ENCODE measurements at regions not wholly inside any gene's neighbourhood (a gene's known extent, or its start where the extent isn't known, plus 50 kb on each side); places are given as distances from the start of the nearest gene placed in this dataset.

DNA sequence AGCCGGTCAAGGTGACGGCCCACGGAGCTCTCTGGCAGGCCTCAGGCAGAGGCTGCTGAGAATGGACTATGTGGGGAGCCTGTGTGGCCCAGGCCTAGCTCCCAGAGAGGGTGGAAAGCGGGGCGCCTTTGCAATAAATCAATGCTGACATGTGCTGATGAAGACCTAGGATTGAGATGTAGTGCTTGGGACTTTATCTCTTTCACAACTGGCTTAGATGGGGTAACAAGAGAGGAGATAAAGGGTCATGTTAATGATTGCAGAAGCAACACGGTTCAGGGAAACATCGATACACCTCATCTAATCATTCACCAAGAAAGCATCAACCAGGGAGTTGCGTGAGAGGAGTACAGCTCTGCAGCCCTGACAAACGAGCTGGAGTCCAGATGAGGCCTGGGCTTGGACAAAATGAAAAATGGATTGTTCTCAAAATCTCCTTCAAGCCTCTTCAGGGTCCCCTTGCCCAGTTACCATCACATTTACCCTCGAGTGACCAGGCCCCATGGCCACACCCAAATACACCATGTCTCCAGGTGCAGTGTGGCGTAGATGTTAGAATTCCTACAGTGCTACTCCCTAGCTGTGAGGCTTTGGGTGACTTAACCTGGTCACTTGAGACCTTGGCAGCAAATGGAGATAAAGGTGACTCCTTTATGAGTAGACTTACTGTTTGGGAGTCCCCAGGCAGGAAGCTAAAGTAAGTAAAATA, 146.4 kb upstream of the LIPC start:
- no peak for DNase-seq
- Histone ChIP-seq H3K27me3 (0 out of 2 replicates have a peak, but pooled peaks cover 2% of the 10 kb centered on the region), H3K4me3 (no peak overlapping the region), H3K36me3 (no peaks in the 10 kb centered on the region), H3K9me3 (no peaks in the 10 kb centered on the region)

DNA sequence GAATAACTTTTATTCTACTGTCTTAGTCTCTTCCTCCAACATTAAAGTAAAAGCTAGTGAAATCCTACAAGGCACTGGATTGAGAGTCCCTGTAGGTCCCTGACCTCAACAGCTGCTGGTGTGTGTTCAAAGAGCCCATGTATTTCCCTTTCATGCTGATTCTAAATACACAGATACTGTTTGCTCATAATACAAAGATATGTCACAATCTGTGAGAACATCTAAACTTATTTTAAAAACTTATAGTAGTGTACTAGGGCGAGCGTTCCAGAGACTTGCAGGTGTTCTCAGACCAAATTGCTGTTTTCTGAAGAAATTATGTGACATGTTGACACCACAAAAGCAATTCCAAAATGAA, 145.9 kb upstream of the LIPC start:
- Histone ChIP-seq H3K27me3 (0 out of 2 replicates have a peak, but pooled peaks cover under 1% of the 10 kb centered on the region), H3K9me3 (no peaks in the 10 kb centered on the region), H3K36me3 (no peaks in the 10 kb centered on the region), H3K4me3 (no peak overlapping the region)
- no peak for DNase-seq

DNA sequence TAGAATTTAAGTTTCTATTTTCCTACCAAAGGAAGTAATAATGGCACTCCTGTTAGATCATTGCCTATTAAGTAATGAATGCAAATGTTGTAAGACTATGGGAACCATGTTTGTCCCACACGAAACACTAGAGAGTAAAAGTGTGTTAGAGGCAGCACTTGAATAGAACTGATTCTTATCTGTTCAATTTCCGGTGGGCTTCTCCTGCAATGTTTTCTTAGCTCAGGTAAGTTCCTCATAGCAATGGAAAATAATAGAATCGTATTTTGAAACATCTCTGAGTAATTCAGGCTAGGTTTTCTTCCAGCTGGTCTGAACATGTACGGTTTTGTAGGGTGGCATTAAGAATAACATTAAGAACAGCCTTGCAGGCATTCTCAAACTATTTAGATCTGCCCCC, 145.3 kb upstream of the LIPC start:
- no peak for DNase-seq

GRCh38 chr15:58287891-58288290, 143.9 kb upstream of the LIPC start:
- H3K4me3 ChIP-seq = no peak overlapping the region
- no peaks in the 10 kb centered on the region for H3K27me3 ChIP-seq
- H3K36me3 ChIP-seq = no peaks in the 10 kb centered on the region
- H3K9me3 ChIP-seq = no peaks in the 10 kb centered on the region
- DNase-seq = no peak

More for the DNA sequence above, 145.3 kb upstream of the LIPC start:
- Histone ChIP-seq H3K9me3 (no peaks in the 10 kb centered on the region), H3K27me3 (no peaks in the 10 kb centered on the region), H3K4me3 (no peak overlapping the region), H3K36me3 (no peaks in the 10 kb centered on the region)

- DNase-seq = no peak
- Histone ChIP-seq H3K27me3 (no peaks in the 10 kb centered on the region), H3K36me3 (no peaks in the 10 kb centered on the region), H3K4me3 (no peak overlapping the region), H3K9me3 (no peaks in the 10 kb centered on the region)
Observed at GRCh38 chr15:58288592-58288991, 143.2 kb upstream of the LIPC start.

DNA sequence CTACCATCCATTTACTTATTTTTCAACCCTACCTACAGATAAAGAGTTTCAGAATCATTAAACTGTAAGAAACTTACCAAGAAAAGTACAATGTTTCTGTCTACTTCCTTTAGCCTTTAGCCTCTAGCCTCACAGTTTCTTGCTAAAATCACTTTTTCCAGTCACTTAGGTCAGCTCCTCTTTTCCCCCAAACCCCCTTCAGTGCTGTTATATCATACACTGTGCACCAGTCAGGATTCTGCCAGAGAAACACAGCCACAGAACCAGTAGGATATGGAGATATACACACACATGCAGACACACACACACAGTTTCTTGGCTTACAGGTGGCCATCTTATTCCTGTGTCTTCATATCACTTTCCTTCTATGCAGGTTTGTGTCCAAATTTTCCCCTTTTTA, 139.9 kb upstream of the LIPC start:
- H3K27me3 ChIP-seq = no peaks in the 10 kb centered on the region
- H3K36me3 ChIP-seq = no peaks in the 10 kb centered on the region
- H3K4me3 ChIP-seq = no peak overlapping the region
- H3K9me3 ChIP-seq = peaks cover 12% of the 10 kb centered on the region
- no peak for DNase-seq

GRCh38 chr15:58292751-58293175, 139.0 kb upstream of the LIPC start:
- Histone ChIP-seq H3K36me3 (no peaks in the 10 kb centered on the region), H3K9me3 (peaks cover 16% of the 10 kb centered on the region), H3K27me3 (no peaks in the 10 kb centered on the region), H3K4me3 (no peak overlapping the region)
- DNase-seq = no peak

DNA sequence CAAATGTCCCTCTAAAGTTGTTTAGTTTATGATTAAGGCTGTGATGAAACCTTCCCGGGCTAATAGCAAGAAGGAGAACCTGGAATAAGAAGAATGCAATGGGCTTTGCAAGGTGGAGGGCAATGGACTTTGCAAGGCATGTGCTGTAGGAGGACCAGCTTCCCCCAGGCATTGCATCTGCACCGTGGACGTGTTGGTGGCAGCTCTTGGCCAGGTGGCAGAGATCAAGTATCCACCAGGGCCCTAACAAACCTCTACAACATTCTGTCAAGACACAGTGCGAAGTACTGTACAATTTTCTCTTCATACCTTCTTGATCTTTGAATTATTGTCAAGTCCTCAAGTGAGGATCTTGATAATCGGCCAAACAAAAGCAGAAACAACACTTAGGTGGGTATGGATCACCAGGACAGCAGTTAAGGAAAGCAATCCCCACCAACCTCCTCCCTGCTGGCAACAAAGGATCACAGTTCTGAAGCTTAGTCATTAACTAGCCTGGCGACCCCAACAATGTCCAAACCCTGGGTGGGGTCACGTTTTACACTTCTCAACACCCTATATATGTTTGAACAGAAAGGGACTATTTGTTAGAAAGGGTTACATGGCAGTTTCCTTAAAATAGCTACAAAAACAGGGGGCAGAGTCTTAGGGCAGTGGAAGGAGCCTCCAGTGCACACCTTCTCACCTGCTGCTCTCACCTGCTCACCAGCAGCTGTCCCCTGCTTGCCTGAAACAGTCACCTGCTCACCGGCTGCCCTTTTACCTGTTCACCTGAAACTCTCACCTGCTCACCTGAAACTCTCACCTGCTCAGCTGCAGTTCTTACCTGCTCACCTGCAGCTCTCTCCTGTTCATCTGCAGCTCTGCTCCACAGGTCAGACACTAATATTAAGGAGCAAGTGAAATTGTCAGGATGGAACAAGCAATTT, 137.9 kb upstream of the LIPC start:
- DNase-seq = no peak
- no peak overlapping the region for H3K4me3 ChIP-seq
- H3K36me3 ChIP-seq = no peaks in the 10 kb centered on the region
- peaks cover 16% of the 10 kb centered on the region for H3K9me3 ChIP-seq
- H3K27me3 ChIP-seq = no peaks in the 10 kb centered on the region

DNA sequence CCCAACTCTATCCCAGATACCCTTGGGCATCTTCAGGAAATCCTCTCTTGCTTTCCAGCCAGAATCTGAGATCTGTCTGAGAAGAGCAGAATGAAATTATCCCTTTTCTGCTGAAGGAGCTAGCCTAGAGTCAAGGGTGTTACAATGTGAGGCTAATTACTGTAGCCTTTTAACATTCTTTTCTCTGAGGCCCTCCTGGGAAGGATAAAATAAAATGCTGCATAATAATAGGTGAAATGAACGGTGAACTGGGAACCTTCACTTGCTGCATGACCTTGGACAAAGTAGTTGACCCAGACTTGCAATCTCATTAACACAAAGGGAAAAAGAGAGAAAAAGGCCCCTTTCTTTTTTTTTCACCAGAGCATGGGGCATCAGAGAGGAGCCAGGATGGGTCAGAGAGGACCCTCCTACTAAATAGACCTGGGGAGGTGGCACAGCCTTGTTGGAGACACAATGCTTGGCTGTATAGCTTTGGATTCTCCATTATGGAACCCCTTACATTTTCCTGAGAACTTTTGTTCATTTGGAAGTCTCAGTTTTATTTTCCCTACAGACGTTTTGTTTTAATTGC, 137.0 kb upstream of the LIPC start:
- DNase-seq = no peak
- no peaks in the 10 kb centered on the region for H3K27me3 ChIP-seq
- H3K4me3 ChIP-seq = no peak overlapping the region
- H3K9me3 ChIP-seq = peaks cover 16% of the 10 kb centered on the region
- H3K36me3 ChIP-seq = no peaks in the 10 kb centered on the region

DNA sequence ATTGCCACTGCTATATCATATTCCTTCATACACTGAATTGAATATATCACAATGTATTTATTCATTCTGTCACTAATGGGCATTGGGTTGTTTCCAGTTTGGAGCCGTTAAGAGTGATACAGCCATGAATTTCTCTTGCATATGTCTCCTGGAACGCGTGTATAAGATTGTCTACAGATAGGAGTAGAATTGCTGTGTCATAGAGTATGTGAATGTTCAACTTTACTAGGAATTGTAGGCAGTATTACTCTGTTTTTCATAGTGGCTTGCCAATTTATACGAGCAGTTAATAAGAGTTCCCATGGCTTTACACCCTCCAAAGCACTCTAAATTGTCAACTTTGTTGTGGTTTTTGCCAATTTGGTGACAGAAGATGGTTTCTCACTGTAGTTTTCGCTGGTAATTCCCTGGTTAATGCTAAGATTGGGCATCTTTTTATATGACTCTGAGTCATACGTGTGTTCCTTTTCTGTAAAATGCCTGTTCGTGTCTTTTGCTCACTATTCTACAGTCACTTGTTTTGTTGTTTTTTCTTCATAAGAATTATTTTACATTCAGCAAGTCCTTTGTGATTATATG, 136.1 kb upstream of the LIPC start:
- Histone ChIP-seq H3K9me3 (peaks cover 16% of the 10 kb centered on the region), H3K36me3 (no peaks in the 10 kb centered on the region), H3K27me3 (no peaks in the 10 kb centered on the region), H3K4me3 (no peak overlapping the region)
- no peak for DNase-seq

DNA sequence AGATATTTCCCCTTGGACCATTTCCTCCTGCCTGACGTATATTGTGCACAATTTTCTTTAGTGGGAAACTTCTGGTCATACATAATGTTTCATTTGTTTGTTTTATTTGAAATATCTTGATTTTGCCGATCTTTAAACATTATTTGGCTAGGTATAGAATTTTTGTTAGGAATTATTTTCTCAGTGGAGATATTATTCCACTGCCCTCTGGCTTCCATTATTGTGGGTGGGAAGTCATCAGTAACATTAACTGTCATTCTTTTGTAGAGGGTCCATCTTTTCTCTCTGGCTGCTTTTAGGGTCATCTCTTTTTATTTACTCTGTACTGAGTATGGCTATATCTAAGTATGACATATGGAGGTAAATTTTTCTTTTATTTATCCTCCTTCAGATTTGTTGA, 135.5 kb upstream of the LIPC start:
- no peak for DNase-seq
- H3K36me3 ChIP-seq = no peaks in the 10 kb centered on the region
- no peak overlapping the region for H3K4me3 ChIP-seq
- H3K9me3 ChIP-seq = peaks cover 16% of the 10 kb centered on the region
- no peaks in the 10 kb centered on the region for H3K27me3 ChIP-seq

DNA sequence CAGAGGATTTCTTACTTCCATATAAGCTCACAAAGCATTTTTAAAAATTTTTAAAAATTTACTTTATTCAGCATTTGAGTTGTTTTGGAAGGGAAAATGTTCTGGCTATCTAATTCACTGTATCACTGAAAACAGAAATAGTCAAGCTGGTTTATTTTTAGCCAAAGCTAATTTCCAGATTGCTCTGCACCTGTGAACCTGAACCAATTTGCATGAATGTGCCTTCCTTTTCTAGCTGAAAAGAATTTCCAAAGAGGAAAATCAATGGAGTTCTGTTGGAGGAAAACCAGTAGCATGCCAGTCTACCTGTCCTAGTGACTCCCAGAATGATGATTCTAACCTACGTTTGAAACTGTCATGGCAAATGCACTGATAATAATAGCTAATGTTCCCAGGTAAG, 134.2 kb upstream of the LIPC start:
- DNase-seq = no peak
- Histone ChIP-seq H3K27me3 (no peaks in the 10 kb centered on the region), H3K36me3 (no peaks in the 10 kb centered on the region), H3K9me3 (peaks cover 16% of the 10 kb centered on the region), H3K4me3 (no peak overlapping the region)

DNA sequence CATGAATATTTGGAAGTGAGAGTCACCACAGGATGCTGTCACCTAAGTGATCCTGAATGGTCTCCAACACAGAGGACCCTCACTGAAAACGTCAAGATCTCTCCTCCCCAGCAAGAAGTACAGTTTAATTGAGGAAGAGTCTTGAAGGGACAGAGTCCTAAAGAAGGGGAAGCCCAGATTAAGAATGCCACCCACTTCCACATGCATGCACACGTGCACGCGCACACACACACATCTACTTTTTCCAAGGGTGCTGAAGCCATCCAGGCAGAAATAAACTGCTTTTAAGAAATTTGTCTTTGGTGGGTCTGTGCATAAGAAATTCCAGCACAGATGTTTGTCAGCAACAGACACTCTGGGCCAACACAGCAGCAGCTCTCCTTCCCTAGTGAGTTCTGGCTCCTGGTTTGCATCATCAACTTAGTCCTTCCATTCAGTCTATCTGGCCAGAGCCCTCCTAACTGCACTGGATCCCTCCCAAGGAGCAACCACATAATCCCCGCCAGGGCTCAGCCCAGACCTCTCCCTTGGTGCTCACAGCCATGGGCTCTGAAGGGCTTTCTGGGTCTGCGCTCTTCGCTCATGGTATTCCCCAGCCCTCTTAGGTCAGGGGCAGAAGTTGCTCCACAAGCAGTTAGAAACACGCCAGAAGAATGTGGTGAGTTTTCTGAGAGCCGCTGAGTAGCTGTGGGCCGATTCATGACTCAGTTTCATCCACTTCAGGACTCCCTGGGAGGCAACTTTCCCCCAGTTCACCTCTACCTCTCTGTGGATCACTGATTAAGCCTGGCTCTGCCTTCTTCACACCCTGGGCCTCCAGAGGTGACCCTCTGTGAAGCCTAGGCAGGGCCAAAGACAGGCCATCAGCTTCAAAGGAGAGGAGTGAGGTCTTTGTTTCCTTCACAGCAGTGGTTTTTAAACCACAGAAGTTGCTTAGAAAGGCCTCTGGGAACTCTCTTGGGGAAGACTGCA, 132.6 kb upstream of the LIPC start:
- no peak for DNase-seq
- Histone ChIP-seq H3K27me3 (no peaks in the 10 kb centered on the region), H3K36me3 (no peaks in the 10 kb centered on the region), H3K4me3 (no peak overlapping the region), H3K9me3 (peaks cover 16% of the 10 kb centered on the region)

DNA sequence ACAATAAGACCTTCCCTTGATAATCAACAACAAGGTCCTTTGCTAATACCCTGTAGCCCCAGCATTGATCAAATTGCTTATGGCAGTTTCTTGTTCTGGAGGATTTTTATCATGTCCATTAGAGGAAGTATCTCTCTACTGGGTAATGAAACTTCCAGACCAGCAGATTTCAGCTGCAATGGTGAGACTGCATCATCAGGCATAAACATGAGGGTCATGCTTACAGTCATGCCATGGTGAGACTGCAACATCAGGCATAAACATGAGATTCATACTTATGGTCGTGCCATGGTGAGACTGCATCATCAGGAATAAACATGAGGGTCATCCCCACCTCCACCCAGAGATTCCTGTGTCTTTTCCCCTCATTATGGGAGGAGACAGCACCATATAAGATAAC, 129.0 kb upstream of the LIPC start:
- Histone ChIP-seq H3K9me3 (no peaks in the 10 kb centered on the region), H3K36me3 (no peaks in the 10 kb centered on the region), H3K4me3 (no peak overlapping the region), H3K27me3 (no peaks in the 10 kb centered on the region)
- DNase-seq = no peak

- Histone ChIP-seq H3K36me3 (no peaks in the 10 kb centered on the region), H3K9me3 (no peaks in the 10 kb centered on the region), H3K4me3 (no peak overlapping the region), H3K27me3 (no peaks in the 10 kb centered on the region)
- no peak for DNase-seq
Observed at GRCh38 chr15:58303236-58303635, 128.6 kb upstream of the LIPC start.

GRCh38 chr15:58306591-58307312, 125.0 kb upstream of the LIPC start:
- Histone ChIP-seq H3K36me3 (no peaks in the 10 kb centered on the region), H3K27me3 (no peaks in the 10 kb centered on the region), H3K4me3 (no peak overlapping the region), H3K9me3 (no peaks in the 10 kb centered on the region)
- no peak for DNase-seq

All from MG63 (cell line).